Fibroblast of lung (primary cell): ENCODE measurements at regions not wholly inside any gene's neighbourhood (a gene's known extent, or its start where the extent isn't known, plus 50 kb on each side); places are given as distances from the start of the nearest gene placed in this dataset.

Source experiments
- DNase-seq, 2 donors: peaks; one replicate each; pipeline versions ENCODE4 v3.0.0 to v3.0.0-alpha.2; 2010; ENCODE audit warnings: low read depth in 2 of 2
- H2AFZ ChIP-seq: 2 replicates; pipeline ENCODE4 v1.5.1; 2012; ENCODE audit warnings: low read length, control low read depth, inconsistent platforms
- H3K27ac ChIP-seq: 2 replicates; pipeline ENCODE4 v1.5.1; 2011; ENCODE audit warnings: low read length, control low read depth; ENCODE audit not compliant: insufficient read depth
- H3K27me3 ChIP-seq: 2 replicates; pipeline ENCODE4 v1.5.1; 2011; ENCODE audit warnings: mild to moderate bottlenecking, low read length; ENCODE audit not compliant: control insufficient read depth, insufficient read depth
- H3K36me3 ChIP-seq: 2 replicates; pipeline ENCODE4 v1.5.1; 2011; ENCODE audit warnings: low read length; ENCODE audit not compliant: control insufficient read depth, insufficient read depth
- H3K4me1 ChIP-seq: 2 replicates; pipeline ENCODE4 v1.5.1; 2011; ENCODE audit warnings: low read length; ENCODE audit not compliant: control insufficient read depth, insufficient read depth; ENCODE audit errors: extremely low read depth
- H3K4me2 ChIP-seq: 2 replicates; pipeline ENCODE4 v1.5.1; 2011; ENCODE audit warnings: low read length, control low read depth; ENCODE audit not compliant: insufficient read depth; ENCODE audit errors: extremely low read depth
- H3K4me3 ChIP-seq, 4 experiments: fragments of 200-600 bp in 1 of 4; sonication (generic) in 1 of 4; replicated peaks in 1 of 4; 2 replicates each; pipeline ENCODE4 v1.5.1; 2011 to 2016; ENCODE audit warnings: low read length in 4 of 4, low read depth in 3 of 4, mild to moderate bottlenecking in 3 of 4, control low read depth in 2 of 4, inconsistent platforms in 1 of 4, mixed read lengths in 1 of 4; ENCODE audit not compliant: insufficient read depth in 1 of 4; ENCODE audit errors: control extremely low read depth in 1 of 4
- H3K79me2 ChIP-seq: 2 replicates; pipeline ENCODE4 v1.5.1; 2012; ENCODE audit warnings: mild to moderate bottlenecking, low read length, inconsistent platforms; ENCODE audit not compliant: control insufficient read depth, insufficient read depth
- H3K9ac ChIP-seq: 2 replicates; pipeline ENCODE4 v1.5.1; 2011; ENCODE audit warnings: mild to moderate bottlenecking, low read length, control low read depth; ENCODE audit not compliant: insufficient read depth
- H3K9me3 ChIP-seq: 2 replicates; pipeline ENCODE4 v1.5.1; 2012; ENCODE audit warnings: low read depth, low read length; ENCODE audit not compliant: control insufficient read depth, insufficient read depth
- H4K20me1 ChIP-seq: 2 replicates; pipeline ENCODE4 v1.5.1; 2011; ENCODE audit warnings: low read length; ENCODE audit not compliant: control insufficient read depth, insufficient read depth; ENCODE audit errors: extremely low read depth
- EZH2 ChIP-seq: IDR thresholded peaks from 2 replicates; pipeline ENCODE4 v1.5.1; 2012; ENCODE audit warnings: low read length, control low read depth, mild to moderate bottlenecking; ENCODE audit errors: missing control alignments
- TF ChIP-seq, protein P1 (sequence below), 2 donors: IDR thresholded peaks in 1 of 2; conservative IDR thresholded peaks in 1 of 2; 1 replicate in 1 of 2; 2 replicates in 1 of 2; pipeline ENCODE4 v1.5.1; 2011 to 2012; ENCODE audit warnings: low read length in 2 of 2, control low read depth in 1 of 2, inconsistent platforms in 1 of 2, low read depth in 1 of 2, mild to moderate bottlenecking in 1 of 2

DNA sequence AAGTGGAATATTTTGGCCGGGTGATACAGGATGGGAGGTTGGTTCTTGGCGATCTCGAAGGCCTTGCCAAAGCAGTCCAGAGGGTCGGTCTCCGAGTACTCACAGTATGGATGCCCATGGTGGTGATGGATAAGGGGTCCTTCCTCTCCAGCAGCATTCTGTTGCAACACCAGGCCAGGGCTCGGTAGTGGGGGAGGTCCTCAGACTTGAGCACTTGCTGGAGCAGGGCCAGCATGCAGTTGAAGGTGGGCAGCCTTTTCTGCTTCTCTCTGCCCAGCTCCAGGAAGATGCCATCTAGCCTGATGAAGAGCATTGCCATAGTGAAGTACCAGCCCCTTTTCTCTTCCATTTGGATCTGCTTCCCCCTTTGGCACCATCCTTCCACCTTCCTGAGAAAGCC, 99.4 kb upstream of the MCHR2 start:
- no peak overlapping the region for H3K27ac ChIP-seq
- H3K36me3 ChIP-seq, result no peaks in the 10 kb centered on the region
- no peak for DNase-seq
- H3K79me2 ChIP-seq, result no peaks in the 10 kb centered on the region
- H3K9ac ChIP-seq, result no peak overlapping the region
- H3K4me1 ChIP-seq, result no peaks in the 10 kb centered on the region
- no peak overlapping the region for H3K4me2 ChIP-seq
- H3K9me3 ChIP-seq, result no peaks in the 10 kb centered on the region
- no peaks in the 10 kb centered on the region for H3K27me3 ChIP-seq
- no peak for TF ChIP-seq EZH2
- TF ChIP-seq, protein P1, sequence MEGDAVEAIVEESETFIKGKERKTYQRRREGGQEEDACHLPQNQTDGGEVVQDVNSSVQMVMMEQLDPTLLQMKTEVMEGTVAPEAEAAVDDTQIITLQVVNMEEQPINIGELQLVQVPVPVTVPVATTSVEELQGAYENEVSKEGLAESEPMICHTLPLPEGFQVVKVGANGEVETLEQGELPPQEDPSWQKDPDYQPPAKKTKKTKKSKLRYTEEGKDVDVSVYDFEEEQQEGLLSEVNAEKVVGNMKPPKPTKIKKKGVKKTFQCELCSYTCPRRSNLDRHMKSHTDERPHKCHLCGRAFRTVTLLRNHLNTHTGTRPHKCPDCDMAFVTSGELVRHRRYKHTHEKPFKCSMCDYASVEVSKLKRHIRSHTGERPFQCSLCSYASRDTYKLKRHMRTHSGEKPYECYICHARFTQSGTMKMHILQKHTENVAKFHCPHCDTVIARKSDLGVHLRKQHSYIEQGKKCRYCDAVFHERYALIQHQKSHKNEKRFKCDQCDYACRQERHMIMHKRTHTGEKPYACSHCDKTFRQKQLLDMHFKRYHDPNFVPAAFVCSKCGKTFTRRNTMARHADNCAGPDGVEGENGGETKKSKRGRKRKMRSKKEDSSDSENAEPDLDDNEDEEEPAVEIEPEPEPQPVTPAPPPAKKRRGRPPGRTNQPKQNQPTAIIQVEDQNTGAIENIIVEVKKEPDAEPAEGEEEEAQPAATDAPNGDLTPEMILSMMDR (conservative IDR thresholded peaks at IDR 0.05 in 1 of 2, IDR thresholded peaks at IDR 0.05 in 1 of 2; ENCODE audit: low read depth in 1 of 2, low read length in 2 of 2), result no peak
- H2AFZ ChIP-seq, result no peak overlapping the region
- H4K20me1 ChIP-seq, result no peaks in the 10 kb centered on the region
- H3K4me3 ChIP-seq, result no peak overlapping the region

DNA sequence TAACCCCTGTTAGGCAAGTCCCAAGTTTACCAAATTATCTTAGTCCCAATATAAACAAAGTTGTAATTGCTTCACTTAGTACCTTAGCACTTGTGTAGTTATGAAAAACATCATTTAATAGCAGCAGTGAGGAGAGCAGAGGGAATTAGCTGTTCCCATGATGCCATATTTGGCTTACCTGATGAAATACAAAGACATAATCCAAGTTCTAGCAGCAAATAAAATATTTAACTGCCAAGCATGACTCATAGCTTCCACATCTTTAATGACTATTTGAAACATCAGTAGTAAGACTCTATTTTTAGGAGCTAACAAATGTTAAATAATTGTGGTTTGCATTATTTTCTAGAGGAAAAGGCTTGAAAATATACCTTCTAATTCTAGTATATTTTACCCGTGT, 94.0 kb upstream of the MCHR2 start:
- H3K4me3 ChIP-seq, result no peak overlapping the region
- no peak overlapping the region for H3K4me2 ChIP-seq
- no peak overlapping the region for H3K27ac ChIP-seq
- H3K4me1 ChIP-seq, result no peaks in the 10 kb centered on the region
- no peak overlapping the region for H2AFZ ChIP-seq
- no peak overlapping the region for H3K9ac ChIP-seq
- H3K9me3 ChIP-seq, result no peaks in the 10 kb centered on the region
- H3K79me2 ChIP-seq, result no peaks in the 10 kb centered on the region
- H3K27me3 ChIP-seq, result no peaks in the 10 kb centered on the region
- H3K36me3 ChIP-seq, result no peaks in the 10 kb centered on the region
- TF ChIP-seq EZH2, result no peak
- TF ChIP-seq, protein P1 (conservative IDR thresholded peaks at IDR 0.05 in 1 of 2, IDR thresholded peaks at IDR 0.05 in 1 of 2; ENCODE audit: low read depth in 1 of 2, low read length in 2 of 2), result no peak
- no peaks in the 10 kb centered on the region for H4K20me1 ChIP-seq
- DNase-seq, result peak; percentile 71 to 85

DNA sequence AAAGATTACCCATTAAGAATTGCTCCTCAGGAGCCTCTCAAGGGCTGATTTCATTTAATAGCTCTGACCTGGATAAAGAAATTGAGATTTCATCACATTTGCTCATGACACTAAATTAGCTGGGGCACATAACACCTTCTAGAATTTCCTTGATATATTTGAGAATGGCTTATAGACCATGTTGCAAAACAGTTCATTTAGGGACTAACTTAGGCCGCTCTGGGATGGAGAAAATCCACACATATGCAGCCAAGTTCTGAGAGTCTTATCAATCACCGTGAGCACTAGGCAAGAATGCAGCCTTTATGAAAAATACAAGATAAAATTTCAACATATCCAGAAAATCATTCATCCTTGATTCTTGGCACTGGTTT, 91.0 kb upstream of the MCHR2 start:
- TF ChIP-seq EZH2, result no peak
- TF ChIP-seq, protein P1 (conservative IDR thresholded peaks at IDR 0.05 in 1 of 2, IDR thresholded peaks at IDR 0.05 in 1 of 2; ENCODE audit: low read depth in 1 of 2, low read length in 2 of 2), result no peak
- Histone ChIP-seq H3K27me3 (no peaks in the 10 kb centered on the region), H3K9me3 (no peaks in the 10 kb centered on the region), H3K9ac (no peak overlapping the region), H3K4me1 (no peaks in the 10 kb centered on the region), H3K36me3 (no peaks in the 10 kb centered on the region), H3K27ac (no peak overlapping the region), H3K79me2 (no peaks in the 10 kb centered on the region), H4K20me1 (no peaks in the 10 kb centered on the region), H3K4me3 (no peak overlapping the region), H3K4me2 (no peak overlapping the region), H2AFZ (no peak overlapping the region)
- DNase-seq, result peak in 1 of 2 donors; percentile 39
